ENCODE measurements at regions not wholly inside any gene's neighbourhood (a gene's known extent, or its start where the extent isn't known, plus 50 kb on each side); places are given as distances from the start of the nearest gene placed in this dataset.
"Not testable (repeated sequence)": the region's sequence is repeated elsewhere in the genome, so short reads cannot be mapped to it uniquely, and the experiment has no call there.

- TF ChIP-seq CTCF (IDR thresholded peaks at IDR 0.05), result no peak
- H3K4me1 ChIP-seq, result no peaks in the 10 kb centered on the region
- DNase-seq, result no peak
- no peak overlapping the region for H3K27ac ChIP-seq
- no peaks in the 10 kb centered on the region for H3K27me3 ChIP-seq
- ATAC-seq, result no peak
- intact Hi-C loops (cut with DNase I), result no loop called here
- no peaks in the 10 kb centered on the region for H3K9me3 ChIP-seq
- H3K36me3 ChIP-seq, result no peaks in the 10 kb centered on the region
- H3K4me3 ChIP-seq, result no peak overlapping the region
Observed at GRCh38 chr2:212797484-212798205, 259.0 kb upstream of the ERBB4 start.

GRCh38 chr2:212794471-212794870 is 255.9 kb upstream of the ERBB4 start:
- intact Hi-C loops (cut with DNase I), result no loop called here
- no peak for TF ChIP-seq CTCF (IDR thresholded peaks at IDR 0.05)
- H3K36me3 ChIP-seq, result no peaks in the 10 kb centered on the region

GRCh38 chr2:212791569-212791968 is 253.0 kb upstream of the ERBB4 start:
- no peaks in the 10 kb centered on the region for H3K36me3 ChIP-seq
- no peaks in the 10 kb centered on the region for H3K27me3 ChIP-seq
- H3K4me1 ChIP-seq, result no peaks in the 10 kb centered on the region
- intact Hi-C loops (cut with DNase I), result no loop called here
- H3K27ac ChIP-seq, result no peak overlapping the region
- H3K9me3 ChIP-seq, result no peaks in the 10 kb centered on the region
- TF ChIP-seq CTCF (IDR thresholded peaks at IDR 0.05), result no peak
- DNase-seq (no peak), ATAC-seq (no peak)
- no peak overlapping the region for H3K4me3 ChIP-seq

More at GRCh38 chr2:212794471-212794870, 255.9 kb upstream of the ERBB4 start:
- ATAC-seq (no peak), DNase-seq (no peak)
- Histone ChIP-seq H3K27ac (no peak overlapping the region), H3K9me3 (no peaks in the 10 kb centered on the region), H3K4me1 (no peaks in the 10 kb centered on the region), H3K4me3 (no peak overlapping the region), H3K27me3 (no peaks in the 10 kb centered on the region)

- DNase-seq; H3K27me3 ChIP-seq; intact Hi-C loops (cut with DNase I); H3K9me3 ChIP-seq; H3K4me1 ChIP-seq; H3K27ac ChIP-seq; H3K4me3 ChIP-seq; ATAC-seq; H3K36me3 ChIP-seq: not testable (repeated sequence)
Observed at GRCh38 chr2:212786088-212786487, 247.5 kb upstream of the ERBB4 start.

GRCh38 chr2:212777020-212777491 is 238.5 kb upstream of the ERBB4 start:
- Histone ChIP-seq H3K27ac (no peak overlapping the region), H3K4me3 (no peak overlapping the region), H3K36me3 (no peaks in the 10 kb centered on the region), H3K9me3 (no peaks in the 10 kb centered on the region), H3K4me1 (no peaks in the 10 kb centered on the region), H3K27me3 (no peaks in the 10 kb centered on the region)
- DNase-seq, result no peak
- TF ChIP-seq CTCF (IDR thresholded peaks at IDR 0.05), result peak; percentile 67
- intact Hi-C loops (cut with DNase I), result no loop called here
- peak; percentile 62 for ATAC-seq

GRCh38 chr2:212773808-212774339 is 235.3 kb upstream of the ERBB4 start:
- DNase-seq, result no peak
- TF ChIP-seq CTCF (IDR thresholded peaks at IDR 0.05), result no peak
- no peak for ATAC-seq
- Histone ChIP-seq H3K27me3 (no peaks in the 10 kb centered on the region), H3K4me3 (no peak overlapping the region), H3K27ac (no peak overlapping the region), H3K36me3 (no peaks in the 10 kb centered on the region), H3K9me3 (no peaks in the 10 kb centered on the region), H3K4me1 (no peaks in the 10 kb centered on the region)
- intact Hi-C loops (cut with DNase I), result no loop called here

All from upper lobe of right lung (tissue), 1 donor.